ENCODE measurements at regions not wholly inside any gene's neighbourhood (a gene's known extent, or its start where the extent isn't known, plus 50 kb on each side); places are given as distances from the start of the nearest gene placed in this dataset.

DNA sequence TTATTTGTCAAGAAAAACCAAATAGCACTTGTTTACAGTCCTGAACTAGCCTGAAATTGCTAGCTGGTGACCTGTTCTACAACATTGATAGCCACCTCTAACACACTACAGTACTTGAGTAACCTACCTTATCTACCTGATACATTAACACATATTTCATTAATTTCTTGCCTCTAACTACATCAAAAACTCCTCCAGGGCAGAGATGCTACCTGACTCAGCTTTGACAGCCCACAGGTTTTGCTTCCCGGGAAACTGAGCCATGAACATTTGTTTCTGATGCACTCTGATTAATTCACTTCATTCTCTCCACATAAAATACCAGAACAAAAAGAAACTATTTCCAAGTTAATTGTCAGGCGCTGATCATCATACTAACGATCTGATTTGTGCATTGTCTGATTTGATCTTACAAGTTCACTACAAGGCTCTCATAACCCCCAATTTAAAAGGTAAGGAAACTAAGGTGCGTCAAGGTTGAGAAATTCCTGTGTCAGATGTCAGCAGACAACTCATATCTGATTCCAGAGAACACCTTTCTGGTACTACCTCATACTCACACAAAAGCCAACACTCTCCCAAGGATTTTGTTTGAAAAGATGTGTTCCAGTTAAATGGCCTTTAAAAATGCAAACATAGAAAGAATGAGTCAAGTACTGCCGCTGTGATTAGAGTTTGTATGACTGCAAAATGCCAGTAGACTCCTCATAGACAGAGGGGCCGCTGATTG, 768.7 kb downstream of the BCL11B start:
- Histone ChIP-seq H3K4me3 (no peak overlapping the region), H3K4me2 (no peak overlapping the region), H3K9me3 (replicated peaks in 1 of 11) (no peaks in the 10 kb centered on the region), H3K36me3 (no peaks in the 10 kb centered on the region), H3K27me3 (no peaks in the 10 kb centered on the region), H3K4me1 (no peaks in the 10 kb centered on the region), H4K20me1 (no peaks in the 10 kb centered on the region), H3K9ac (no peak overlapping the region), H3K27ac (no peak overlapping the region)
- no peak for TF ChIP-seq Cebpa-rat (IDR thresholded peaks at IDR 0.05)

- Histone ChIP-seq H3K27me3 (no peaks in the 10 kb centered on the region), H3K27ac (no peak overlapping the region), H3K4me3 (no peak overlapping the region), H4K20me1 (no peaks in the 10 kb centered on the region), H3K36me3 (no peaks in the 10 kb centered on the region), H3K4me2 (no peak overlapping the region), H3K9ac (no peak overlapping the region), H3K4me1 (no peaks in the 10 kb centered on the region), H3K9me3 (replicated peaks in 1 of 11) (peaks cover 0 to 6% (median 0%) of the 10 kb centered on the region in 11 experiments; a peak in 3 of 22 replicates)
- TF ChIP-seq Cebpa-rat (IDR thresholded peaks at IDR 0.05) = no peak
Measured at GRCh38 chr14:98507264-98507663, 764.7 kb downstream of the BCL11B start.

GRCh38 chr14:98510392-98510791, 761.6 kb downstream of the BCL11B start:
- no peaks in the 10 kb centered on the region for H4K20me1 ChIP-seq
- H3K9ac ChIP-seq = no peak overlapping the region
- H3K27me3 ChIP-seq = no peaks in the 10 kb centered on the region
- H3K4me3 ChIP-seq = no peak overlapping the region
- no peaks in the 10 kb centered on the region for H3K4me1 ChIP-seq
- TF ChIP-seq Cebpa-rat (IDR thresholded peaks at IDR 0.05) = no peak
- H3K9me3 ChIP-seq (replicated peaks in 1 of 11) = peaks cover 0 to 6% (median 0%) of the 10 kb centered on the region in 11 experiments; a peak in 3 of 22 replicates
- H3K36me3 ChIP-seq = no peaks in the 10 kb centered on the region
- no peak overlapping the region for H3K4me2 ChIP-seq
- H3K27ac ChIP-seq = no peak overlapping the region

- Histone ChIP-seq H3K27ac (no peak overlapping the region), H3K4me3 (no peak overlapping the region), H3K36me3 (no peaks in the 10 kb centered on the region), H3K4me2 (no peak overlapping the region), H3K4me1 (no peaks in the 10 kb centered on the region), H3K9me3 (replicated peaks in 1 of 11) (peaks cover 0 to 6% (median 0%) of the 10 kb centered on the region in 11 experiments; a peak in 3 of 22 replicates), H3K9ac (no peak overlapping the region), H4K20me1 (no peaks in the 10 kb centered on the region), H3K27me3 (no peaks in the 10 kb centered on the region)
- TF ChIP-seq Cebpa-rat (IDR thresholded peaks at IDR 0.05) = no peak
Measured at GRCh38 chr14:98512501-98513251, 759.3 kb downstream of the BCL11B start.

DNA sequence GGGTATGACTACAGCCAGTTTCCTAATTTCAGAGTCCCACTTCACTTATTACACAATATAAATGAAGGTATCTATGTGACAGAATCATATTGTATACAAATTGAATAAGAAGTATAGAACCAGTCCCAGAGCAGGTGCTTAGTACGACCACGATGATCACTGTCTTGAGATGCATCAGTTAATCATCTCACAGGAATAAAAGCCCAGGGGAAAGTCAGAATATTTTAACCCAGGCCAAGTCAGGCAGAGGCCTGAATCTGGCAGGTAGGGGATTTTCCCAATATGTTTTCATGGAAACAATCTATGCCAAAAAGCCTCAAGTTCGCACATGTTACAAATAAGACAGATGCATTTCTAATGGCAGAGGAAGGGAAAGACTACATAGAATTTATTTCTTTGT, 758.4 kb downstream of the BCL11B start:
- H3K27me3 ChIP-seq = no peaks in the 10 kb centered on the region
- H3K4me1 ChIP-seq = no peaks in the 10 kb centered on the region
- no peaks in the 10 kb centered on the region for H3K36me3 ChIP-seq
- H3K4me3 ChIP-seq = no peak overlapping the region
- H3K4me2 ChIP-seq = no peak overlapping the region
- H3K9me3 ChIP-seq (replicated peaks in 1 of 11) = peaks cover 0 to 6% (median 0%) of the 10 kb centered on the region in 11 experiments; a peak in 3 of 22 replicates
- H3K27ac ChIP-seq = no peak overlapping the region
- no peaks in the 10 kb centered on the region for H4K20me1 ChIP-seq
- TF ChIP-seq Cebpa-rat (IDR thresholded peaks at IDR 0.05) = no peak
- no peak overlapping the region for H3K9ac ChIP-seq

DNA sequence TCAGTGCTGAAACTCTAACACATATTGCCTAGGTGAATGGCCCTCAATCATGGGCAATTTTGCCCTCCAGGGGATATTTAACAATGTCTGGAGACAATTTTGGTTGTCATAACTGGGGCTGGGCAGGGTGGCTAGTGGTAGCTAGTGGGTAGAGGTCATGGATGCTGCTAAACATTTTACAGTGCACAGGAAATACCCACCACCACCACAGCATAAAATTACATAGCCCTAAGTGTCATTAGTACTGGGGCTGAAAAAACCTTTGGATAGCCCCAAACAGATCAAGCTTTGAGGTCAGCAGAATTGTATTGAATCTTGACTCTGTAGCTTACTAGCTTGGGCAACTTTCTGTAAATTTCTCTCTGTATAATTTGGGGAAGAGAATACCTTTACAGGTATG, 758.0 kb downstream of the BCL11B start:
- H3K4me2 ChIP-seq = no peak overlapping the region
- H3K9me3 ChIP-seq (replicated peaks in 1 of 11) = peaks cover 0 to 6% (median 0%) of the 10 kb centered on the region in 11 experiments; a peak in 3 of 22 replicates
- no peaks in the 10 kb centered on the region for H3K36me3 ChIP-seq
- H3K27me3 ChIP-seq = no peaks in the 10 kb centered on the region
- no peak overlapping the region for H3K27ac ChIP-seq
- H3K4me1 ChIP-seq = no peaks in the 10 kb centered on the region
- H3K9ac ChIP-seq = no peak overlapping the region
- no peak for TF ChIP-seq Cebpa-rat (IDR thresholded peaks at IDR 0.05)
- H3K4me3 ChIP-seq = no peak overlapping the region
- H4K20me1 ChIP-seq = no peaks in the 10 kb centered on the region

DNA sequence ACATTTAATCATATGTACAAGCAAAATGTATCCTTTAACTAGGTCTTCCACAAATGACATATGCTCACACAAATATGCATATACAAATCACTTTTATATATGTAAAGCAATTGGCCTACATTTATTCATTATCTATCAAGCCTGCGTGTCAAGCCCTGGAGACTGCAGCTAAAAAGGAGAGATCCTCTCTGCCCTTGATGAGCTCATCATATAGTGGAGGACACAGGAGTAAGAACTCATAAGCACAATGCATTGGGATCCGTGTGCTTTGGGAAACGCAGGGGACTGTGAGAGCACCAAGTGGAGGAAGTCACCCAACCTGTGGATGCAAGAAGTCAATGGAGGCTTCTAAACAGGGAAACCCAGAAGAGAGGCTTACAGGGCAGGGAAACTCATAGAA, 735.7 kb downstream of the BCL11B start:
- Histone ChIP-seq H3K4me3 (no peak overlapping the region), H3K36me3 (no peaks in the 10 kb centered on the region), H3K4me2 (no peak overlapping the region), H3K4me1 (no peaks in the 10 kb centered on the region), H3K9me3 (replicated peaks in 1 of 11) (no peaks in the 10 kb centered on the region; a peak in 1 of 22 replicates), H4K20me1 (no peaks in the 10 kb centered on the region), H3K27ac (no peak overlapping the region), H3K9ac (no peak overlapping the region), H3K27me3 (no peaks in the 10 kb centered on the region)
- no peak for TF ChIP-seq Cebpa-rat (IDR thresholded peaks at IDR 0.05)

DNA sequence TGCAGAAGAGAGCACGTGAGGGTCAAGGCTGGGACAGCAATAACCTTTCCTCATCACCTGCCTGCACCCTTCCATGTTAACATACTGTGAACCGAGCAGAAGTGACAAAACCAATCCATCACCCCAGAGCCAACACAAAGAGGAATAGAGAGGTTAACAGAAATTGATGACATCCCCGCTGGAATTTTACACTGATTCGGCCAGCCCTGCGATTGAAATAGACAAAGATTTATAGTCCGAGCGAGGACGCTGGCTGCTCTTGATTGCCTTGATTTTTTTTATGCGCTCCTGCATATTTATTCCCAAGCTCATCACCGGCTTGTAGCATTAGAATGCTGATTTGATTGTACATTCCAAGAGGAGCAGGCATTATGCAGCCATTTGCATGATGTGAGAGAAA, 729.7 kb downstream of the BCL11B start:
- Histone ChIP-seq H3K4me3 (no peak overlapping the region), H3K4me2 (peak overlapping the region in 10 of 11 experiments; percentile 27 to 65 (median 48); a peak in 14 of 22 replicates), H3K9me3 (replicated peaks in 1 of 11) (no peaks in the 10 kb centered on the region; a peak in 1 of 22 replicates), H3K27ac (no peak overlapping the region), H3K9ac (no peak overlapping the region), H3K36me3 (no peaks in the 10 kb centered on the region), H4K20me1 (no peaks in the 10 kb centered on the region), H3K27me3 (no peaks in the 10 kb centered on the region), H3K4me1 (peaks cover 11 to 28% (median 15%) of the 10 kb centered on the region in 10 experiments; a peak in 19 of 20 replicates)
- no peak for TF ChIP-seq Cebpa-rat (IDR thresholded peaks at IDR 0.05)

- peak overlapping the region; percentile 27 to 65 (median 47); a peak in 17 of 22 replicates for H3K4me2 ChIP-seq
- H3K9me3 ChIP-seq (replicated peaks in 1 of 11) = peaks cover 0 to 1% (median 0%) of the 10 kb centered on the region in 11 experiments; a peak in 3 of 22 replicates
- no peak overlapping the region for H3K4me3 ChIP-seq
- H3K27me3 ChIP-seq = no peaks in the 10 kb centered on the region
- H3K36me3 ChIP-seq = no peaks in the 10 kb centered on the region
- H4K20me1 ChIP-seq = no peaks in the 10 kb centered on the region
- H3K4me1 ChIP-seq = peaks cover 14 to 32% (median 18%) of the 10 kb centered on the region in 10 experiments
- H3K27ac ChIP-seq = no peak overlapping the region
- TF ChIP-seq Cebpa-rat (IDR thresholded peaks at IDR 0.05) = no peak
- H3K9ac ChIP-seq = no peak overlapping the region
Measured at GRCh38 chr14:98543074-98543473, 728.9 kb downstream of the BCL11B start.

Measured in BLaER1 treated with 17β-estradiol and CSF1 and Interleukin-3, amounts not matched to agents 10 nM and 100 nM (cell line).